ENCODE measurements at regions not wholly inside any gene's neighbourhood (a gene's known extent, or its start where the extent isn't known, plus 50 kb on each side); places are given as distances from the start of the nearest gene placed in this dataset.

- no peak for TF ChIP-seq KDM5B (CRISPR knock-in tag; IDR thresholded peaks at IDR 0.05; ENCODE audit: borderline replicate concordance)
- TF ChIP-seq ZBTB21 (CRISPR knock-in tag; IDR thresholded peaks at IDR 0.05), result no peak
- no peak for TF ChIP-seq U2AF2 (IDR thresholded peaks at IDR 0.05; ENCODE audit: low read depth, low read length)
- TF ChIP-seq CHCHD3 (CRISPR knock-in tag; IDR thresholded peaks at IDR 0.05), result no peak
Measured at GRCh38 chr22:47423861-47424820, 661.7 kb downstream of the TBC1D22A start.

Measured in HepG2 (cell line).